SU-DHL-6 (cell line): ENCODE measurements at regions not wholly inside any gene's neighbourhood (a gene's known extent, or its start where the extent isn't known, plus 50 kb on each side); places are given as distances from the start of the nearest gene placed in this dataset.

Experiments
- H2AFZ ChIP-seq: fragments of 200-600 bp; sonication (generic); 2 replicates; pipeline ENCODE4 v1.6.1; 2014; ENCODE audit warnings: low read depth, mild to moderate bottlenecking, moderate library complexity, mixed read lengths, antibody characterized with exemption, low read length; ENCODE audit not compliant: severe bottlenecking
- H3F3A ChIP-seq: fragments of 200-600 bp; shearing (Covaris generic); 2 replicates; pipeline ENCODE4 v1.6.0; 2016; ENCODE audit warnings: antibody characterized with exemption, mild to moderate bottlenecking; ENCODE audit not compliant: insufficient read depth
- H3K27ac ChIP-seq: fragments of 200-600 bp; sonication (generic); 2 replicates; pipeline ENCODE4 v1.5.1; 2016; ENCODE audit warnings: low read depth, mild to moderate bottlenecking, low read length, moderate library complexity, mixed read lengths
- H3K27me3 ChIP-seq: fragments of 200-600 bp; sonication (generic), shearing (Covaris generic); 2 replicates; pipeline ENCODE4 v1.6.0; 2014; ENCODE audit warnings: mild to moderate bottlenecking, low read length
- H3K36me3 ChIP-seq: fragments of 200-600 bp; sonication (generic); 2 replicates; pipeline ENCODE4 v1.6.1; 2014; ENCODE audit warnings: mild to moderate bottlenecking, low read length, mixed read lengths
- H3K4me2 ChIP-seq: fragments of 300-600, 200-600 bp; shearing (Covaris generic), sonication (generic); 2 replicates; pipeline ENCODE4 v1.6.0; 2014; ENCODE audit warnings: low read length, low read depth, mild to moderate bottlenecking; ENCODE audit not compliant: poor library complexity, severe bottlenecking
- H3K4me3 ChIP-seq: fragments of 200-600 bp; sonication (generic); 2 replicates; pipeline ENCODE4 v1.5.1; 2014; ENCODE audit warnings: antibody characterized with exemption, low read length, mild to moderate bottlenecking, mixed read lengths; ENCODE audit not compliant: insufficient read depth, poor library complexity, severe bottlenecking
- H3K79me2 ChIP-seq: fragments of 200-600 bp; sonication (generic); 2 replicates; pipeline ENCODE4 v1.6.1; 2014; ENCODE audit warnings: mild to moderate bottlenecking, low read length, moderate library complexity; ENCODE audit not compliant: insufficient read depth
- H3K9ac ChIP-seq: fragments of 200-600 bp; sonication (generic); 2 replicates; pipeline ENCODE4 v1.7.0; 2014; ENCODE audit warnings: mild to moderate bottlenecking, low read length
- H3K9me2 ChIP-seq: fragments of 200-600 bp; sonication (generic); replicated peaks from 2 replicates; pipeline ENCODE4 v1.6.1; 2014; ENCODE audit warnings: low read length; ENCODE audit not compliant: insufficient read depth
- H3K9me3 ChIP-seq: fragments of 200-600 bp; sonication (generic); 2 replicates; pipeline ENCODE4 v1.6.1; 2014; ENCODE audit warnings: low read length, mixed read lengths; ENCODE audit not compliant: insufficient read depth
- H4K20me1 ChIP-seq: fragments of 200-600 bp; sonication (generic); 2 replicates; pipeline ENCODE4 v1.6.1; 2014; ENCODE audit warnings: low read depth, mild to moderate bottlenecking, antibody characterized with exemption, low read length, moderate library complexity, mixed read lengths
- CTCF ChIP-seq: fragments of 200-600 bp; sonication (generic); IDR thresholded peaks from one replicate; pipeline ENCODE4 v1.5.1; 2017; ENCODE audit warnings: antibody characterized with exemption, mild to moderate bottlenecking, low read length, moderate library complexity; ENCODE audit not compliant: insufficient read depth, poor library complexity, severe bottlenecking
- EZH2phosphoT487 ChIP-seq: fragments of 200-600 bp; sonication (generic), shearing (Covaris generic); conservative IDR thresholded peaks from 2 replicates; pipeline ENCODE4 v1.6.1; 2018; ENCODE audit warnings: mild to moderate bottlenecking, antibody characterized with exemption, low read length, moderate library complexity, mixed read lengths

DNA sequence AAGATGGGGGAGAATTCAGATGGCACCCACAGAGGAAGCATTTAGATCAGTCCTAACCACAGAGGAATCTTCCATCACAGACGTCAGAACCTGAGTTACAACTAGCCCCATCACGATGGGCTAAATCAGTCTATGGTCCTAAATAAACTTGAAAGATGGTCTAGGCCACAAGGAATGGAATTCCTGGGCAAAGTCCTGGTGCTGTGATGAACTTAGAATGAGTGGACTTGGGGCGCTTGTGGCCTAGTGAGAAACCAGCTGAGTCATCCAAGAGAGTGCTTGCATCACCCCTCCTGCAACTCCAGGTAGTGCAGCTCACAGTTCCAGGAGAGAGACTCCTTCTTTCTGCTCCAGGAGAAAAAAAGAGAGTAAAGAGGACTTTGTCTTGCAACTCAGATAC lies 722.9 kb upstream of the RGMB start:
- Histone ChIP-seq H3K9me2 (no peaks in the 10 kb centered on the region), H3K79me2 (no peaks in the 10 kb centered on the region), H3K27ac (no peak overlapping the region), H3K9me3 (no peaks in the 10 kb centered on the region), H3F3A (no peaks in the 10 kb centered on the region), H3K9ac (no peak overlapping the region), H4K20me1 (no peaks in the 10 kb centered on the region), H3K27me3 (no peaks in the 10 kb centered on the region), H2AFZ (no peak overlapping the region), H3K36me3 (no peaks in the 10 kb centered on the region), H3K4me3 (no peak overlapping the region), H3K4me2 (no peak overlapping the region)
- TF ChIP-seq CTCF (no peak), EZH2phosphoT487 (no peak)

DNA sequence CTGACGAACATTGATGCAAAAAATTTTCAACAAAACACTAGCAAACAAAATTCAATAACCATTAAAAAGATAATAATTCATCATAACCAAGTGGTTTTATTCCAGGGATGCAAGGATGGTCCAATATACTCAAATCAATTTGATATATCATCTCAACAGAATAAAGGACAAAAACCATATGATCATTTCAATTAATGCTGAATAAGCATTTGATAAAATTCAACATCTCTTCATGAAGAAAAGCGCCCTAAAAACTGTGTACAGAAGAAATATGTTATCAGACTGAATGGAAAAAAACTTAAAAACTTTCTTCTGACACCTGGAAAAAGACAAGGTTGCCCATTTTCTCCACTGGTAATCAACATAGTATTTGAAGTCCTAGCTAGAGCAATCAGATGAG lies 720.3 kb upstream of the RGMB start:
- H3K27ac ChIP-seq, result no peak overlapping the region
- H3K79me2 ChIP-seq, result no peaks in the 10 kb centered on the region
- H3K27me3 ChIP-seq, result no peaks in the 10 kb centered on the region
- H3K4me2 ChIP-seq, result no peak overlapping the region
- H3K9me3 ChIP-seq, result no peaks in the 10 kb centered on the region
- no peaks in the 10 kb centered on the region for H3F3A ChIP-seq
- H3K9me2 ChIP-seq, result no peaks in the 10 kb centered on the region
- no peak overlapping the region for H2AFZ ChIP-seq
- no peaks in the 10 kb centered on the region for H4K20me1 ChIP-seq
- no peak overlapping the region for H3K4me3 ChIP-seq
- H3K36me3 ChIP-seq, result no peaks in the 10 kb centered on the region
- no peak overlapping the region for H3K9ac ChIP-seq
- TF ChIP-seq EZH2phosphoT487, result no peak
- TF ChIP-seq CTCF, result no peak

DNA sequence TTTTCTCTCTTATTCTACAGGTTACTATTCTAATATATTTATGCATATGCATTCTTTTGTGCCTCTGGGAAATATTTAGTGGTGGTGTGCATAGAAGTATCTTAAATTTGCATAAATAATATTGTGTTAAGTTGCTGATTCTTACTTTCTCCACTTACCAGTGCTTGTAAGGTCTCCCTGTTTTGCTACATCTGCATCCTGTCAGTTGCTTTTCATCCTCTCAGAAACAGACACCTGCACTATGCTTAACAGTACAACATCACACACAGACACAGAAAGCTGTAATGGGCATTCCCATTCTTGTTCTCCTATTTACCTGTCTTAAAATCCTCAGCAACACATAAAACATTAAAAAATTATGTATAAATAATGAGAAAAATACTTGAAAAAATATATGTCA lies 713.3 kb upstream of the RGMB start:
- H2AFZ ChIP-seq, result no peak overlapping the region

More for the DNA sequence above, 713.3 kb upstream of the RGMB start:
- no peak overlapping the region for H3K4me2 ChIP-seq
- no peak overlapping the region for H3K27ac ChIP-seq
- TF ChIP-seq EZH2phosphoT487, result no peak
- TF ChIP-seq CTCF, result no peak
- no peak overlapping the region for H3K4me3 ChIP-seq
- H3K9me2 ChIP-seq, result no peaks in the 10 kb centered on the region
- H3K79me2 ChIP-seq, result no peaks in the 10 kb centered on the region
- H3K27me3 ChIP-seq, result no peaks in the 10 kb centered on the region
- no peaks in the 10 kb centered on the region for H3K36me3 ChIP-seq
- H3F3A ChIP-seq, result no peaks in the 10 kb centered on the region
- no peaks in the 10 kb centered on the region for H3K9me3 ChIP-seq
- H3K9ac ChIP-seq, result no peak overlapping the region
- H4K20me1 ChIP-seq, result no peaks in the 10 kb centered on the region
